Nephron (organoid): ENCODE measurements at regions not wholly inside any gene's neighbourhood (a gene's known extent, or its start where the extent isn't known, plus 50 kb on each side); places are given as distances from the start of the nearest gene placed in this dataset.

Experiments used
- H3K27ac Mint-ChIP-seq, 3 experiments: 2 replicates each; pipeline ENCODE4 v1.8.0; 2020; ENCODE audit warnings: mixed read lengths in 3 of 3, mild to moderate bottlenecking in 2 of 3, moderate library complexity in 1 of 3
- H3K27me3 Mint-ChIP-seq: 2 replicates; pipeline ENCODE4 v1.8.0; 2021; ENCODE audit warnings: low read depth, mild to moderate bottlenecking, moderate library complexity, mixed read lengths
- H3K36me3 Mint-ChIP-seq: 2 replicates; pipeline ENCODE4 v1.8.0; 2020; ENCODE audit warnings: low read depth, mixed read lengths
- H3K4me1 Mint-ChIP-seq: 2 replicates; pipeline ENCODE4 v1.8.0; 2020; ENCODE audit warnings: mixed read lengths
- H3K4me3 Mint-ChIP-seq, 3 experiments: 2 replicates each; pipeline ENCODE4 v1.8.0; 2020; ENCODE audit warnings: mild to moderate bottlenecking in 3 of 3, mixed read lengths in 3 of 3, moderate library complexity in 2 of 3
- H3K9me3 Mint-ChIP-seq: 2 replicates; pipeline ENCODE4 v1.8.0; 2020; ENCODE audit warnings: mixed read lengths
- TF ChIP-seq, protein P1 (sequence below), 3 experiments: fragments of 200-600 bp; sonication (generic); IDR thresholded peaks; one replicate each; pipeline ENCODE4 v1.5.0; 2021; ENCODE audit warnings: antibody characterized with exemption in 3 of 3; ENCODE audit not compliant: unreplicated experiment in 3 of 3

DNA sequence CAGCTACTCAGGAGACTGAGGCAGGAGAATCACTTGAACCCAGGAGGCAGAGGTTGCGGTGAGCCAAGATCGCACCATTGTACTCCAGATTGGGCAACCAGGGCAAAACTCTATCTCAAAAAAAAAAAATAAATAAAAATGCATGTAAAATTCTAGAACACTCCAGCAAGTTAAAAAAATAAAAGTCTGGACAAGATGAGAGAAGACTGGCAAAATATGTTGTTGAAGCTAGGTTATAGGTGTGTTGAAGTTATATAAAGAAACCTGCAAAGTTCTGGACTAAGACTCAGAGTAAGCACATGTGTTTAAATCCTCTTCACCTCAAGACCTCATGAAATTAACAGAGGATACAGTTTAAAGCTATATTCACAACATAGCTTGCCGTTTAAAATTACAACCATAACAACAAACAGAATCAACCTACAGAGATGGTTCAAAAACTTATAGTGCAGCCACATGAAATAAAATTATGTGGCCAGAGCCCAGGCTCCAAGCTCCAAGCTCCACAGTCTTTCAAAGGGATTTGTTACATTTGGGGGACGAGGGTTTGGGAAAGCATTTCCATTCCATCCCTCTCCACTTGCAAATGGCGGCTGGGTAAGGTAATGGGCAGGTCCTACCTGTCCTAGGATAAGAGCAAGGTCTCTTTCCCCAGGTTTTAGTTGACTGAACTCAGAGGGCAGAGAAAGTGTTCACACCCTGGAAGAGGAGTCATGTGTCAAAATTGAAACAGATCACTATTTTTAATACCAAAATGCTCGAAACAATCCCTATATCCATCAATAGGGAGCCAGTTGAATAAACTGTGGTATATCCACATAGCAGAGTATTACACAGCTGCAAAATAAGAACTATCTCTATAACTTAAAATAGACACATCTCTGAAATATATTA is 59.9 kb upstream of the MYCN start:
- Mint-ChIP-seq H3K27me3 (peaks cover 3% of the 10 kb centered on the region), H3K9me3 (peaks cover 10% of the 10 kb centered on the region), H3K36me3 (peaks cover 6% of the 10 kb centered on the region), H3K4me1 (peaks cover 4% of the 10 kb centered on the region), H3K4me3 (no peak overlapping the region), H3K27ac (no peak overlapping the region)
- TF ChIP-seq, protein P1, sequence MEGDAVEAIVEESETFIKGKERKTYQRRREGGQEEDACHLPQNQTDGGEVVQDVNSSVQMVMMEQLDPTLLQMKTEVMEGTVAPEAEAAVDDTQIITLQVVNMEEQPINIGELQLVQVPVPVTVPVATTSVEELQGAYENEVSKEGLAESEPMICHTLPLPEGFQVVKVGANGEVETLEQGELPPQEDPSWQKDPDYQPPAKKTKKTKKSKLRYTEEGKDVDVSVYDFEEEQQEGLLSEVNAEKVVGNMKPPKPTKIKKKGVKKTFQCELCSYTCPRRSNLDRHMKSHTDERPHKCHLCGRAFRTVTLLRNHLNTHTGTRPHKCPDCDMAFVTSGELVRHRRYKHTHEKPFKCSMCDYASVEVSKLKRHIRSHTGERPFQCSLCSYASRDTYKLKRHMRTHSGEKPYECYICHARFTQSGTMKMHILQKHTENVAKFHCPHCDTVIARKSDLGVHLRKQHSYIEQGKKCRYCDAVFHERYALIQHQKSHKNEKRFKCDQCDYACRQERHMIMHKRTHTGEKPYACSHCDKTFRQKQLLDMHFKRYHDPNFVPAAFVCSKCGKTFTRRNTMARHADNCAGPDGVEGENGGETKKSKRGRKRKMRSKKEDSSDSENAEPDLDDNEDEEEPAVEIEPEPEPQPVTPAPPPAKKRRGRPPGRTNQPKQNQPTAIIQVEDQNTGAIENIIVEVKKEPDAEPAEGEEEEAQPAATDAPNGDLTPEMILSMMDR (IDR thresholded peaks at IDR 0.05; ENCODE audit: unreplicated experiment in 3 of 3), result no peak

DNA sequence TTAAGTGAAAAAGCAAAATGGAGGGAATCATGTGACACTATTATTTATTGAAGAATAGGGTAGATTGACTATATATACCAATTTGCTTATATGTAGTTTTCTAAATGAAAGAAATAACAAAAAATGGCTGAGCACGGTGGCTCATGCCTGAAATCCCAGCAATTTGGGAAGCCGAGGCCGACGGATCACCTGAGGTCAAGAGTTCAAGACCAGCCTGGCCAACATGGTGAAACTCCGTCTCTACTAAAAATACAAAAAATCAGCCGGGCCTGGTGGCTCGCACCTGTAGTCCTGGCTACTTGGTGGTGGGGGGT is 59.3 kb upstream of the MYCN start:
- Mint-ChIP-seq H3K27me3 (peaks cover 3% of the 10 kb centered on the region), H3K27ac (no peak overlapping the region), H3K36me3 (peaks cover 6% of the 10 kb centered on the region), H3K4me3 (no peak overlapping the region), H3K4me1 (peaks cover 8% of the 10 kb centered on the region), H3K9me3 (peaks cover 10% of the 10 kb centered on the region)
- TF ChIP-seq, protein P1 (IDR thresholded peaks at IDR 0.05; ENCODE audit: unreplicated experiment in 3 of 3), result no peak

DNA sequence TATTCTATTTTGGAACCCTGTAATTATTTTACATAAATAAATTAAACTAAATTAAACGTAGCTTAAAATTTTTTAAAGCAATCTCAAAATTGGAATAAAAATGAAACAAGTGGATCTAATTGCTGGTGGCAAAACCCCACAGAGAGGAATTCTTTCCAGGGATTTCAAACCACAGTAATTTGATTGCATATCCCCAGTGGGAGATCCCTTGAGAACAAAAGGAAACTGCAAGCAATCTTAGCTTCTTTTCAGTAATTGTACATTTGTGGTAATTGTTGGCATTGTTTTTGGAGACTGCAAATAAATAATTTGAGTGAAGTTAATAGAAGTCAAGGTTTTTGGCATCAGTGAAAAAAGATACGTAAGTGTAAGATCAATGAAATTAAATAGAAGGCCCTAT is 58.7 kb upstream of the MYCN start:
- peaks cover 3% of the 10 kb centered on the region for H3K27me3 Mint-ChIP-seq
- TF ChIP-seq, protein P1 (IDR thresholded peaks at IDR 0.05; ENCODE audit: unreplicated experiment in 3 of 3), result no peak
- H3K27ac Mint-ChIP-seq, result no peak overlapping the region
- H3K4me1 Mint-ChIP-seq, result peaks cover 14% of the 10 kb centered on the region
- no peak overlapping the region for H3K4me3 Mint-ChIP-seq
- peaks cover 7% of the 10 kb centered on the region for H3K9me3 Mint-ChIP-seq
- H3K36me3 Mint-ChIP-seq, result peaks cover 3% of the 10 kb centered on the region

DNA sequence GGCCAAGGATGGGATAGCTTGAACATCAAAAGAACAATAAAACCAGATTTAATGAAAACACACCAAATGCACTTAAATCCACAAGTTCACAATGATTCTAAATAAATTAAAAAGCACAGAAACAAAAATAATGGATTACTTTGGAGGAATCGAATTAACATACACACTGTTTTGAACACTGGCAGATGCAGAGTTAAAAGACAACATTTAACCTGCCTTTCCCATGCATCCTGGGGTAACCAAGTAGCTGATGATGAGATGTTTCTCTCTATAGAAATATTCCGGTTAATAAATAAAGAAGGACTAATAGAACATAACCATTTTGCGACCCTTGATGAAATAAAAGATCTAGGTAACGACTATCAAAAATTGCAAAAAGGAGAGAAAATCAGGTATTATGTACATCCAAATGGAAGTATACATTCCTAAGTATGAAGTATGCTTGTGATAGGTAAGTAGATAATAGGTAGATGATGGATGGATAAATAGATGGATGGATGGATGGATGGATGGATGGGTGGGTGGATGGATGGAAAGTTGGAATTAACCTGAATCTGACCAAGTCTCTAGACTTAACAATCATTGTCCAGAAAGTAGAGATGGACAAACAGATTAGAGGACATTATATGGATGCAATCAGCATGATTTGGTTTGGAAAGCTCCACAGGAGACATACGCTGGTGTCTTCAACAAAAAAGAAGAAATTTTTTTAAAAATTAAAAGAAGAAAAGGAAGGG is 57.4 kb upstream of the MYCN start:
- H3K36me3 Mint-ChIP-seq, result no peaks in the 10 kb centered on the region
- H3K27me3 Mint-ChIP-seq, result peaks cover 3% of the 10 kb centered on the region
- H3K9me3 Mint-ChIP-seq, result peaks cover 3% of the 10 kb centered on the region
- H3K27ac Mint-ChIP-seq, result no peak overlapping the region
- H3K4me1 Mint-ChIP-seq, result peaks cover 22% of the 10 kb centered on the region
- no peak overlapping the region for H3K4me3 Mint-ChIP-seq
- TF ChIP-seq, protein P1 (IDR thresholded peaks at IDR 0.05; ENCODE audit: unreplicated experiment in 3 of 3), result no peak

DNA sequence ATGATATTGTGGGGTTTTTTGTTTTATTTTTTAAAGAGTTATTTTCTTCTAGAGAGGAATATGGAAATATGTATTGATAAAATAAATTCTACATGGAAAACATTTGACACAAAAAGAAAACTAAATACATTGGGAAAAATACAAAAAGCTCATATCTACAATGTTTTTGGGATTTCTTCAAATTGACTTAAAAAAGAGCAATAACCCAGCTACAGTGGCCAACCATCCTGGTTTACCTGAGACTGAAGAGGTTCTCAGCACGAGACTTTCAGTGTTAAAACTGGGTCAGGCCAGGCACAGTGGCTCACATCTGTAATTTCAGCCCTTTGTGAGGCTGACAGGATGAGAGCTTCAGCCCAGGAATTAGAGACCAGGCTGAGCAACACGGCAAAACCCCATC is 56.7 kb upstream of the MYCN start:
- Mint-ChIP-seq H3K9me3 (peaks cover 3% of the 10 kb centered on the region), H3K4me3 (no peak overlapping the region), H3K4me1 (peaks cover 25% of the 10 kb centered on the region), H3K27me3 (peaks cover 3% of the 10 kb centered on the region), H3K27ac (no peak overlapping the region), H3K36me3 (no peaks in the 10 kb centered on the region)
- TF ChIP-seq, protein P1 (IDR thresholded peaks at IDR 0.05; ENCODE audit: unreplicated experiment in 3 of 3), result no peak
